ENCODE measurements at regions not wholly inside any gene's neighbourhood (a gene's known extent, or its start where the extent isn't known, plus 50 kb on each side); places are given as distances from the start of the nearest gene placed in this dataset.

DNA sequence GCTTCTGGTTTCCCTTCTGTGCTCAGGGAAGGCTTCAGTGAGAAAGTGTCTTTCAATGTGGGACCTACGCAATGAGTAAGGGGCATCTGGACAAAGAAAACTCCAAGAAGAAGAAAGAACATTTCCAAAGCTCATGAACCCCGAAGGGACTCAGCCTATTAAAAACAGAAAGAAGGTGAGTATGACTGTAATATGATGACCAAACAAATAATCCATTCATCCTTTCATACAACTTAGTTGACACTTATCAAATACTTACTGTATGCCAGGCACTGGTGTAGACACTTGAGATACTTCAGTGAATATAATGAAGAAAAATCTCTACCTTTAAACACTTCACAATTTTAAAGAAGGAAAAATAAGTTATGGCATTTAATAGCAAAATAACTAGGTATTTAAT lies 1054.2 kb upstream of the FOXG1 start:
- TF ChIP-seq YY1 (IDR thresholded peaks at IDR 0.05; ENCODE audit: insufficient read depth, insufficient read length) (no peak), SUZ12 (IDR thresholded peaks at IDR 0.05; ENCODE audit: extremely low read depth, insufficient read depth, insufficient read length) (no peak)
